CD1c-positive myeloid dendritic cell (primary cell): ENCODE measurements at regions not wholly inside any gene's neighbourhood (a gene's known extent, or its start where the extent isn't known, plus 50 kb on each side); places are given as distances from the start of the nearest gene placed in this dataset.
"Not testable (repeated sequence)": the region's sequence is repeated elsewhere in the genome, so short reads cannot be mapped to it uniquely, and the experiment has no call there.

Source experiments
- DNase-seq: peaks from one replicate; pipeline ENCODE4 v3.0.0-alpha.2; 2016; ENCODE audit errors: extremely low spot score

DNA sequence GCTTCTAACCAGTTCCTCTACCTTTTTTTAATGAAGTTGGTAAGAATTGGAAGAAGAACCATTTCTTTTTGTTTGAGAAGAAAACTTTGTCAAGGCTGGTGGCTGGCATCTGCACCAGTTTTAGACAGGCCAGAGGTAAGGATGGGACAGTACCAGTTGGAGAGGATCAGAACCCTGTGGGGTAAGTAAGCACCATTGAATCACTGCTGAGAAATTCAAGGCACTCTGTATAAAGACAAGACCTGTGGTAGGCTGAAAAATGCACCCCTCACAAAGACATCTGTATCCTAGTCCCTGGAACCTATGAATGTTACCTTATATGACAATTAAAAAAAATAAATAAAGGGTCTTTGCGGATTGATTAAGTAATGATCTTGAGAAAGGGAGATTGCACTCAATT, 166.7 kb upstream of the NRP1 start:
- DNase-seq = no peak

DNA sequence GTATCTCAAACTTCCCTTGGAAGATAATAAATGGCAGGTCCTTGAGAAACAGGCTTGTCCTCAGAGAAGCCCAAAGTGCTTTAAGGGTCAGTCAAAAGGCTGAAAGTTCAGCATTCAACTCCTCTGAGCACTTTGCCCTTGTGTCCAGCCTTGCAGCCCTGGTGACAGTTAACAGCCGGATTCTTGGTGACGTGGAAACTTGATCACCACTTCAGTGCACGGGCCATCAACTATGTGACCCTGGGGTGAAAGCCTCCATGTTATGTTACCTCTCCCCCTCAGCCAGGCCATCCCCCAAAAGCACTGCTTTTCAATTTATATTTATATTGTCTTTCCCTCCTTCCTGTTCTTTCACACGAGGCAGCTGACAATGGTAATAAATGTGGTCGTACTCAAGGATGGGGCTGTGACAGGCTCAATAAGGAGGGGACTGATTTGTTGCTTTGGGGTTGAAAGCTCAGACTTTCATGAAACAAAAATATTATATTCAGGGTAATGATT, 164.0 kb upstream of the NRP1 start:
- DNase-seq = no peak

DNA sequence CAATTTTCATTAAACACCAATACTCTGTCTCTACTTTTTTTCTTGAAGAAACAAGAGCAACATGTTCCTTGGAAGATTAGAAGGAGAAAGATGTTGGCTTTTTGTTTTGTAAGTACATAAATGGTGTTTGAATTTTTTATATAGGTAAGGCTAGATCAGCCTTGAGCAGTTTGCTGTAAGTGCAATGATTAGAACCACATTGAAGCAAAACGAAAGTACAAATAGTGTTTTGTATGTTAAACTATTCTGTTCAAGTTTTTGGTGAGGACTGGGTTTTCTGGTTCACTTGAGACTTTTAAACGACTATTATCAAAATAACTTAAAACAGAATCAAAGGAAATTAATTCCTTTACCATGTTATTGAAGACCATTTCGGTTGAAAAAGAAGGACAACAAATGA, 162.9 kb upstream of the NRP1 start:
- no peak for DNase-seq

DNA sequence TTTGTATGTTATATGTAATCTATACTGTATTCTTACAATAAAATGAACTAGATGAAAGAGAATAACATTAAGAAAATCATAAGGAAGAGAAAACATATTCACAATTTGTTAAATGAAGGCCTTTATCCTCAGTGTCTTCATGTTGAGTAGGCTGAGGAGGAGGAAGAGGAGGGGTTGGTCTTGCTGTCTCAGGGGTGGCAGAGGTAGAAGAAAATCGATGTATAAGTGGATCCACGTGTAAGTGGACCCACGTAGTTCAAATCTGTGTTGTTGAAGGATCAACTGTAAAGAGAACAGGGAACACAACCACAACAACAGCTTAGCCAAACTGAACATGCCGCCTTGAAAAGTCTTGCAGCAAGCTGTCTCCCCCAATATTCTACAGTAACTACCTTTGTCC, 161.6 kb upstream of the NRP1 start:
- DNase-seq = no peak

DNA sequence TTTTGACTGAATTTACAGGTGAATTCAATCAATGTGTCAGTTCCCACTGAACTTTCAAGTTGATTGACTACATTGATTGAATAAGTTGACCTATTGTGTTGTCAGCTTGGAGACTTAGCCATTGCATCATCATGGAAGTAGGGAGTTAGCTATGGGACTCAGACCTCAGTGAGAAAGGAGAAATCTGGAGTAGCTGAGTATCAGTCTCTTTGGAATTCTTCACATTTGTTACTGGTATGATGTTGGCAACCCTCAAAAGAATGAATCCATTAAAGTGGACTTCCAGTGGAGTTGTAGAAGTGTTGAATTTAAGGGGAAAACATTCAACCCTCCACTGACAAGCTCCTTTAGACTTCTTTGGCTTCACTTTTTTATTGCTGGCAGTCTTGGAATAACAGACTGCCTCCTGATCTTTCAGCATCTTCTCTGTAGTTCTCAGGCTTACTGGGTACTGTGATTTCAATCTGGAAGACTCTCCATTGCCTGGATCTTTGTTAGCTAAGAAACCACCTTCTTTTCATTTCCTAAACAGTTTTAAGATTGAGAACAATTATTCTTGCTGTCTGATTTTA, 160.3 kb upstream of the NRP1 start:
- no peak for DNase-seq

DNA sequence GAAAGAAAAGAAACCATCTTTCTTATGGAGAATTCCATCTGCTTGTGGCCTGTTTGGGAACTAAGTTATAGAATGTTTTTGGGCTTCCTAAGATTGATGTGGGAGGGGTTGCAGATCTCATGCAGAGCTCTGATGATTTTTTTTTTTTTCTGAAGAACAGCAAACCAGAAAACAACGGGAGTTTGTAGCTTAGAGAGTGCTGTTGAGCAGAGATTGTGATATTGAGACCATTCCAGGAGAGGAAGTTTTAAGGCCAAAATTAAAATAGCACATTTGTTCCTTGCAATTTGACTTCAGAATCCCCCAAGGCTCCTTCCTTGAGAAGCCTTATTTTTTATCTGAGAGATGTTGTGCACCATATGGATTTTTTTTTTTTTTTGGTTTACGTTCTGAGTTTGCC, 159.5 kb upstream of the NRP1 start:
- DNase-seq = no peak

DNA sequence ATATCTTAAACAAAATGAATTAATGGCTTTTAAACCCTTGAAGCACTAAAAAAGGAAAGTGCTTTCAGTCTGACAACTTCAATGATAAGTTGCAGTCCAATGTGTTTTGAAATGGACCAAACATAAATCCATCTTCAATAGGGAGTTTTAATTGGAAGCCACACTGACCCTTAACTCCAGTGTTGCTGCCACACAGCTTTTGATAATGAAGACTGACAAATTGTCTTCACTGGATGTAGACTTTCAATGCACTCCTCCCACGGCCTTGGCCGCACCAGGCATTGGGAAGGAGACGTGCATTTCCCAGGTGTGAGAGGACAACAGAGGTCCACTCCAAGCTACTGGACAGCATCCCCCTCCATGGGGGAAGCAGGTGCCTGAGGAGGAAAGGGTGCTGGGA, 159.0 kb upstream of the NRP1 start:
- DNase-seq = no peak

DNA sequence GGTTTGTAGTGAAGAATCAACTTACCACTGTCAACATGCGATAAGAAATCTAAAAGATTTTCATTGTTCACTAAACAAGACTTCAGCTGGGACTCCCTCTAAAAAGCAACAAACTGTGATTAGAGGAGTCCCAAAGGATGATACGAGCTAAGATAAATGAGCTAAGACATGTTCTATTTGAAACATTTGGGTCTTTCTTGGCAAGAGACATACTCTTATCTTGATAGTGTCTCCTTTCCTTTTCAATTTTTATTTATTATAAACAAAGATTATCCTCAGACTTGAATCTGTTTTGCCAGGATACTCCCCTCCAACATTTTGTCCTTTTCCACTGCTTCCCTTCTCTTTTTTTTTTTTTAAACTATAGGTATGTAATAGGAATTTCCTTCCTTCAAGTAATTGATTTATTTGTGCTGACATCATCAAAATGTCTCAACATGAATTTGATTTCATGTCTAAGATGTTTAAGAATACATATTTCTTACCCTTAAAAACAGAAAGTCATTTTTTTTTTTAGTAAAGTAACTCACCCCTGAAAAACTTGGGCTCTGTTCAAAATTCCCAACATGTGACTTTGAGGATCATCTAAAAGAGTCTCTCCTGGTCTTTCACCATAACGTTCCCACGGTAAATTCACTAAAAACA, 158.4 kb upstream of the NRP1 start:
- no peak for DNase-seq

DNA sequence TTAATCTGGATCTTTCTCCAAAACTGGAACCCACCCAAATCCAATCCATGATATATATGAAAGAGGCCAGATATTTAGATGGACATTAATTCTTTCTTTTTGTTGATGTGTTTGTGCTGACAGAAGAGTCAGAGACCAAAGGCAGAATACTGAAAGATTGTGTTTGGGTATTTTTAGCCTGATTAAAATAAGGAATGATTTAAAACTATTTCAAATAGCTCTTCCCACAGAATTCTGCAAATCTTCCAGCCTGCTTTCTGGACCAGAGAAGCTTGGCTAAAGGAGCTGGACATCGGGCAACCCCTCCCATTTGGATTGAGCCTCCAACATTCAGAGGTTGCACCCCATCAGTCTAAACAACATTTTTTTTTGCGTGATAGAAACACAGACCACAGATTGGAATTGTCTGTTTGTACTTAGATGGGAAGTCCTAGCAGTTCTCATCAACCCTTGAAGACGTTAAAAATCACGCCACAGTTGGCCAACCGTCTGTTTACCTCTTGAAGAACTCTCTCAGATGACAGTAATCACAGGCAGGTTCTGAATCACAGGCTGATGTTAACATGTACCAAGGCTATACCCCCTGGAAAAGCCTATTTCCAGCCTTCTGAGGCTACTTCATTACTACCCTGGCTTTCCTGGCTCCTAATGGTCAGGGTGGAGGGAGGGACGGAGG, 155.2 kb upstream of the NRP1 start:
- no peak for DNase-seq

DNA sequence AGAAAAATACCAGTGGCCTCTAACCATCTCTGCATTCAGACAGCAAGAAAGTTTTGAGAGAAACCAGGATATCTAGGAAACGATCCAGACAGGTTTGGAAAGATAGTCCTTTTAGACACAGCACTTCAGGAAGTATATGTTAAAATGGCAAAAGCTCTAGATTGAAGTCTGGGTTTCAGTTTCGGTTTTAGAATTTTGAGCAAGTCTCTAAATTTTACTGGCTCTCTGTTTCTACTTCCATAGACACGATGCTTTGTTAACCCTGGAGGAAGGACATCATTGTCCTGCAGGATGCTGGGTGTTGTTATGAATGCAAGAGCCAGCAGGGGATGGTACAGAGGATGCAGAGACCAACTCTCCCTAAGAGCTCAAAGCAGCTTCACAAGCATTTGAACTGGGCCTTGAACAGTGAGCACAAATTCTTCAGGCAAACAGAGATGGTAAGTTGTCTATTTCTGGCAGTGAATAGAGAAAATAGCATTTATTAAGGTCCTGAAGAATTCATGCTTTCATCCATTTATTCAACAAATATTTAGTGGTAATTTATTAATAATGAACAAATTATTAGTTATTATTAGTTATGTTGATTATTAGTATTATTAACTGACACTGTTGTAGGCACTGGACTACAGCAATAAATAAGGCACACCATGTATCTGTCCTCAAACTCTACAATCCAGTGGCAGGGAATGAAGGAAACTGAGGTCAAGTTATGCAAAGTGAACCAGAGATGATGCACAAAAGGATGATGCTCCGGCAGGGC, 152.7 kb upstream of the NRP1 start:
- no peak for DNase-seq

DNA sequence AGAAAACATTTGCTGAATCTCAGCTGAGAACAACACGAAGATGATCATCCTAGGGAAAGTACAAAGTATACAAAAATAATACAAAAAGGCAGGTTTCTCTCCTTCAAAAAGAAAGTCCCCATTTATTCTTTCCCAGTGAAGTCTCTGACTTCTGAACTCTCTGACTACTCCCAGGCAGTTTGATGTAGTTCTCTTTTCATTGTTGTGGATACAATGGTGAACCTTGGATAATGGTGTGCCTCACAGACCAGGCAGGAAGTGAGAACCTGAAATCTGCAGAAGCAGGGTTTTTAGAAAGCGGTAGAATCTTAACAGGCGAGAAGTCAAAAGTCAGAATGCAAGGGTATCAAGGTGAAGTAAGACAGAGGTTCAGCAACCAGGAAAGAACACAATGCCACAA, 150.8 kb upstream of the NRP1 start:
- DNase-seq = no peak

DNA sequence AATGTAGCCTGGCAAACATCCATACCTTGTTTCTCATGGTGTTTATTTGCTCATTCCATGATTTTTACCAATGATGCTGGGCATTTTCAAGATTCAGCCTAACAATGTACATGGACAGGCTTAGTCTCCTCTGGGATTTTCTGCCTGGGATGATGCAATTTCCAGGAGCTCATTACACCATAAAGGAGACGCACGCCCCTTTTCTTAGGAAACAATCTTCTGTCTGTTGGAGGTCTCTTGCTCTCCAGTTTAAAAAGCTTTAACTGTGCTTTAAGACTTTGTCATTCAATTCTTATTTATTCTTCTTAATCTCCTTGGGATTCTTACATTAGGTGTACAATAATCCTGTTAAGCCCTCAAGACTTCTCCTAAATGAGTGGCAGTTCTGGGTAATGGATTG, 150.3 kb upstream of the NRP1 start:
- no peak for DNase-seq

DNA sequence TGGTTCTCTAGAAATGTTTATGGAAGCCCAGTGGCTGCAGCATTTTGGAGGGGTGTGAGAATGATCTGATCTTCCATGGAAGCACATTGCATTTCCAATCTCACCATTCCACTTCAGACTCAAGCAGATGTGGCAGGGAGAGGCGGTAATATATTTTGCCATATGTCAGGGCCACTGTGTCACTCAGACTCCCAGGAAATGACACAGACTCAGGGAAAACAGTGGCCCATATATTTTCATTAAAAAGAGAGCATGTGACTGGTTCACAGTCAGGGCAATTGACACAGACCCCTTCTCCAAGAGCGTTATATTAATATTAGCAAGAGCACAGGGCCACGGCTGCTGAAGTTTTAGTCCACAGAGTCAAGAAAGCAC, 149.3 kb upstream of the NRP1 start:
- no peak for DNase-seq

DNA sequence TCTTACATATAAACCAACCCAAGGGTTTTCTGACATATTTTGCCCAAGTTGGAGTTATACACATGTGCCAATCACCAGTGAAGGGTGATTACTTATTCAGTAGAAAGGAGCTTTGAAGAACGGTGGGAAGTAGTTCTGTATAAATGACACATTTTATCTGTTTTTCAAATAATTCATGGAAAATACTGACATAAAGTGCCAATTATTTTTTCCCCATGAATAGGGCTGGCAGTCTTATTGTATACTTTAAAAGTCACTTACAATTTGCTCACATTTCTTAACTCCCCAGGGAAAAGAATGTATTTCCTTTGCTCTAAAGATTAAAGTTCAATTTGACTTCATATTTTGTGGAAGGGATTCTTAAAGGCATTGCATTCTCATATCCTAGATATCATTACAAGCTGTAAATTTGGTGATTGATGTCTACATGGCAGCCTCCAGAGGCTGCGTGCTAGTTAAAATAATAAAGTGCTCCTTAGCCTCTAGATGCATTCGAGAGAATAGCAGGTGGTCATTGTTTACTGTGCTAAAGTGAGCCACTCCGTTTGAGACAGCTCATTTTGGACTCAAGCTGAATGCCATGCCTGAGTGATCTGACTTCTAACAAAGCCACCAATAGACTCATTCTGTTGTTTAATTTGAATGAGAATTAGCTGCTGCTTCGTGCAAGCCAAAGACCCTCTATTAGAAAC, 148.8 kb upstream of the NRP1 start:
- no peak for DNase-seq

DNA sequence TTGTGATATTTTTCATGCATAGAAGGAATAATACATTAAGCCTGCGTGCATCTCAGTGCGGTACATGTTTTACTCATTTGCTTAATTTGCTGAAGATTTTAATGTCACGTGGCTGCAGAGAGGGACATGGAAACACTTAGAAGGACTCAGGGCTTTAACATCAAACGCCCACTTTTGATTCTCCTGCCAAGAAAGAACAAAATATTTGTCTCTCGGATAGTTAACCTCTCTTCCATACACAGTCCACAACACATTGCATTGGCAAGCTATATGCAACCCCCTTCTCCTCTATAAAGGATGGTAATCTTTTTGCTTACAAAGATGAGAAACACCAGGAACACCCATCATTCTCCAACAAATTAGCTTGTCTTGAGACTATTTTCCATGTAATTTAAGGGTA, 148.0 kb upstream of the NRP1 start:
- no peak for DNase-seq

DNA sequence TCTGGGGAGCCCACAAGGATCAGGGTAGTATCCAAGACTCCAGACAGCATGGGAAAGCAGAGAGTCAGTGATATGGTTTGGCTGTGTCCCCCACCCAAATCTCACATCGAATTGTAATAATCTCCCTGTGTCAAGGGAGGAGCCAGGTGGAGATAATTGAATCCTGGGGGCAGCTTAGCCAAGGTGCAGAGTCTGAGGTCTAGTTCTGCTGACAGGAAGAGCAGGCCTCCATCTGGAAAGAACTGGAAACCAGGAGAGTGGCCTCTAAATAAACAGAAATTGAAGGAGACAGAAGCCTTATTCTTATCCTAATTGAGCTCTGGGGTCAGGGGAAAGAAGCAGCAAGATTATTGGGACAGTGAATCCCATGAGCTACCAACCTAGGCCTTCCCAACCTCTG, 146.7 kb upstream of the NRP1 start:
- no peak for DNase-seq

DNA sequence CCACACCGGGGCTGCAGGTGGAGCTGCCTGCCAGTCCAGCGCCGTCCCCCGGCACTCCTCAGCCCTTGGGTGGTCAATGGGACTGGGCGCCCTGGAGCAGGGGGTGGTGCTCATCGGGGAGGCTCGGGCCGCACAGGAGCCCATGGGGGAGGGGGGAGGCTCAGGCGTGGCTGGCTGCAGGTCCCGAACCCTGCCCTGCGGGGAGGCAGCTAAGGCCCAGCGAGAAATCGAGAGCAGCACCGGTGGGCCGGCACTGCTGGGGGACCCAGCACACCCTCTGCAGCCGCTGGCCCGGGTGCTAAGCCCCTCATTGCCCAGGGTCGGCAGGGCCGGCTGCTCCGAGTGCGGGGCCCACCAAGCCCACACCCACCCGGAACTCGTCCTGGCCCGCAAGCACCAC, 145.9 kb upstream of the NRP1 start:
- DNase-seq = not testable (repeated sequence)

DNA sequence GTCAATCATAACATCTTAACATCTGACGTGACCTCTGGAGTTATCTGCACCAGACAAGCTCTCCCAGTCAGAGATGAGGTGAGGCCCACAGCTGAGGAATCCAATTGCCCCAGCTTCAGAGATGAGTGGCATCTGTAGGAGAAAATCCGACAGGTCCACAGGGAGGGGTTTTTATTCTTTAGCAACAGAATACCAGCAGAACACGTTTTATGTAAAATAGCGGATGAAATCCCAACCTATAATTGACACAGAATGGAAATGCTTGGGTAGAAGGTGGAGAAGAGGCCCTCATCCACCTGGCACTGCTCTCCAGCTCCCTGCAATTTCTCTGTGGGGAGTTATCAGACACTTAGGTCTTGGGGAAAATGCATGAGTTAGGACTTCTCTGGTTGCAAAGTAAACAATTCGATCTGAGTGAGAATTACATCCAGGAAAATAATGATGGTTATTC, 144.2 kb upstream of the NRP1 start:
- DNase-seq = no peak

DNA sequence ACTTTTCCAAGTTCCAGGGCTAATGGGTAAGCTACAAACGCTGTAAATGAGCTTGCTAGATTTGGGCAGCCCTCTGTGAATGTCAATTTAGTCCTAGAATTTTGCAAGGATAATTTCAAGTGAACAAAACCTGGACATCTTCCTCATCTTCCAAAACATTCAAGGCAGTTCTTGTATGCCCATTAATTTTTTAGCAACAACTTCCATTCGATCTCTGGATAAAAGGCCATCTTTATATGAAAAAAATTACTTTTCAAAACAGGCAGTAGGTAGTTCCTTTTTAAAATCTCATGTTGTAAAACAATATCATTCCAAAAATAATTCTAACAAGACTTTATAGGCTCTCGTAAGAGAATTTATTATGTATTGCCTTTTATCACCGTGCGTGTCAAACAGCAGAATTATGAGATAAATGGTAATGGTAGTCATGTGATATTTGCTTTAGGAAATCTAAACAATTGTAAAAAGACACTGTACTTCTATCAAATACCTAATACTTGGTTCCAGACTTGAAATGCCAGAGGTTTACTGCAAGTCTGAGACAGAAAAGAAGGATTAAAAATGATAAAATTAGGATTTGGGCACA, 143.7 kb upstream of the NRP1 start:
- DNase-seq = no peak

DNA sequence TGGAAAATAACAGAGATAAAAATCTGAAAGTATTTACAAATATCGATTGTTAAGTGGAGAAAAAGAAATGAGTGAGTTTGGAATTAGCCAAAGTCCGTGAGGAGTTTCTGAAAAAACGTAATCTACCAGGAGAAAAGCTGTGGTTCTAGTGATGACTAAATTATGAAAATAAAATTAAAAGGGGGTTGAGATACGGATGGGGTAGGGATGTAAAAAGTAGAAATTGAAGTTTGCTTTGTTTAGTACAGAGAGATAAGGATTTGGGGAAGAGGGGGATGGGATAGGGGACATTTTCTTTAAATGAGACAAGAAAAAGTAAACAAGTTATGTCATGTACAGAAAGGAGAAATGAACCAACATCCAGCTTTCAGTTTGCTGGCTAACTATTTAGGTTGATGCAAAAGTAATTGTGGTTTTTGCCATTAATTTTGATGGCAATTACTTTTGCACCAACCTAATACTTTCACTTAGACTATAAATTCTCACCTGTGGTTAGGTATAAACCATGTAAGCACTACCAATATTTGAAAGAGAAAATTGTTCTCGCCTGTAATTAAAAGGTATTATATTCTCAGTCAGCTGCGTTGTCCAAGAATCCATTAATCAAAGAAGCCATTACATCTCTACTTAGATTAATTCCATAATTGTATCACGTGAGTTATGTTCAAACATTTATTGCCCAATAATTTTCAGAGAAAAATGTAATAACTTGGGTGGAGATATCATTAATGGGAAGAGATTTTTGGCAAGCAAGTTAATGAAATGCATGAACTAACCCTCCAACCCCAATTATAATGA, 143.0 kb upstream of the NRP1 start:
- no peak for DNase-seq

DNA sequence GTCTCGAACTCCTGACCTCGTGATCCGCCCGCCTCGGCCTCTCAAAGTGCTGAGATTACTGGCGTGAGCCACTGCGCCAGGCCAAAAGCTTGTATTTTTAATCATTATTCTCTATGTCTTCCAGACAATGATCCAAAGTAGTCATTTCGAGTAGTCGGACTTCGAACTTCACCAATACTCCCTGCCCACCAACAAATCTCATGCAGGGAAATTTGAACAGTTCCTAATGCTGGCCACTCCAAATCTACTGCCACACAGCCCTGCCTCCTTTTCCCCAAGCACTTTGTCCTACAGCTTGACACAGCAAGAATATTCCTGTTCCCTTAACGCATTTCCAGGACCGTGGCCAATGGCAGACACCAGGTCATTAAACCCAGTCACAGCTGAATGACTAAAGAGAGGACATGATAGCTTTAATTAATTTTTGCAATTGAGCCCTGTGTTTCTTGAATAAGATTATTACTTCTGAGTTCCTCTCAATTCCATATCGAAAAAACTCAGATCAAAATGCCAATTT, 142.3 kb upstream of the NRP1 start:
- no peak for DNase-seq
